Left forelimb (tissue), 1 donor: ENCODE measurements at regions not wholly inside any gene's neighbourhood (a gene's known extent, or its start where the extent isn't known, plus 50 kb on each side); places are given as distances from the start of the nearest gene placed in this dataset.

Source experiments
- DNase-seq: peaks from one replicate; pipeline ENCODE4 v3.0.0-alpha.2; 2018; ENCODE audit warnings: low spot score

GRCh38 chr6:4294636-4295035 lies 159.3 kb upstream of the ECI2 start:
- no peak for DNase-seq

GRCh38 chr6:4291453-4292403 lies 156.4 kb upstream of the ECI2 start:
- peak; percentile 45 for DNase-seq

- no peak for DNase-seq
Observed at GRCh38 chr6:4289770-4290320, 154.5 kb upstream of the ECI2 start.

- no peak for DNase-seq
Observed at GRCh38 chr6:4287811-4288244, 152.5 kb upstream of the ECI2 start.

GRCh38 chr6:4287372-4287771 lies 152.0 kb upstream of the ECI2 start:
- no peak for DNase-seq

GRCh38 chr6:4282926-4283325 lies 147.6 kb upstream of the ECI2 start:
- DNase-seq: no peak

- DNase-seq: peak; percentile 72
Observed at GRCh38 chr6:4281341-4282293, 146.2 kb upstream of the ECI2 start.

- no peak for DNase-seq
Observed at GRCh38 chr6:4280707-4281106, 145.3 kb upstream of the ECI2 start.

GRCh38 chr6:4280031-4280430 lies 144.7 kb upstream of the ECI2 start:
- DNase-seq: no peak

GRCh38 chr6:4274382-4275082 lies 139.2 kb upstream of the ECI2 start:
- no peak for DNase-seq

GRCh38 chr6:4272996-4273395 lies 137.6 kb upstream of the ECI2 start:
- no peak for DNase-seq

- no peak for DNase-seq
Observed at GRCh38 chr6:4271761-4272470, 136.5 kb upstream of the ECI2 start.

- DNase-seq: no peak
Observed at GRCh38 chr6:4270776-4271175, 135.4 kb upstream of the ECI2 start.

GRCh38 chr6:4270001-4270400 lies 134.6 kb upstream of the ECI2 start:
- DNase-seq: no peak

- no peak for DNase-seq
Observed at GRCh38 chr6:4268171-4268570, 132.8 kb upstream of the ECI2 start.

- DNase-seq: no peak
Observed at GRCh38 chr6:4265740-4266139, 130.4 kb upstream of the ECI2 start.

GRCh38 chr6:4264601-4265000 lies 129.2 kb upstream of the ECI2 start:
- no peak for DNase-seq

- no peak for DNase-seq
Observed at GRCh38 chr6:4264081-4264480, 128.7 kb upstream of the ECI2 start.

- no peak for DNase-seq
Observed at GRCh38 chr6:4262526-4262925, 127.2 kb upstream of the ECI2 start.

- no peak for DNase-seq
Observed at GRCh38 chr6:4259391-4259790, 124.0 kb upstream of the ECI2 start.

- DNase-seq: no peak
Observed at GRCh38 chr6:4258733-4259132, 123.4 kb upstream of the ECI2 start.
